HUES48 (cell line): ENCODE measurements at regions not wholly inside any gene's neighbourhood (a gene's known extent, or its start where the extent isn't known, plus 50 kb on each side); places are given as distances from the start of the nearest gene placed in this dataset.
A peak's percentile ranks its signal among the peaks of the same experiment; 100 is the strongest.

Experiments used
- H3K27ac ChIP-seq: one replicate; pipeline ENCODE4 v1.7.0; 2013; ENCODE audit warnings: low read depth, low read length, inconsistent platforms
- H3K27me3 ChIP-seq: 2 replicates; pipeline ENCODE4 v1.6.1; 2013; ENCODE audit warnings: mild to moderate bottlenecking, low read length; ENCODE audit not compliant: control insufficient read depth, insufficient read depth
- H3K36me3 ChIP-seq: 2 replicates; pipeline ENCODE4 v1.6.1; 2013; ENCODE audit warnings: low read length; ENCODE audit not compliant: control insufficient read depth, insufficient read depth
- H3K4me1 ChIP-seq: 2 replicates; pipeline ENCODE4 v1.6.1; 2013; ENCODE audit warnings: mild to moderate bottlenecking, low read length; ENCODE audit not compliant: control insufficient read depth, insufficient read depth
- H3K4me3 ChIP-seq: 2 replicates; pipeline ENCODE4 v1.5.1; 2013; ENCODE audit warnings: mild to moderate bottlenecking, low read depth, low read length
- H3K9ac ChIP-seq: 2 replicates; pipeline ENCODE4 v1.6.1; 2013; ENCODE audit warnings: mild to moderate bottlenecking, low read depth, low read length, moderate library complexity
- H3K9me3 ChIP-seq: 2 replicates; pipeline ENCODE4 v1.6.1; 2013; ENCODE audit warnings: low read length; ENCODE audit not compliant: control insufficient read depth, insufficient read depth

- no peaks in the 10 kb centered on the region for H3K36me3 ChIP-seq
- H3K4me1 ChIP-seq, result peaks cover 21% of the 10 kb centered on the region
- no peak overlapping the region for H3K9ac ChIP-seq
- no peak overlapping the region for H3K27ac ChIP-seq
- no peak overlapping the region for H3K4me3 ChIP-seq
- 0 out of 2 replicates have a peak, but pooled peaks cover 2% of the 10 kb centered on the region for H3K9me3 ChIP-seq
- no peaks in the 10 kb centered on the region for H3K27me3 ChIP-seq
These were observed 108.7 kb upstream of the ATP6AP2 start for GRCh38 chrX:40471965-40472648.

- H3K9ac ChIP-seq, result no peak overlapping the region
- 0 out of 2 replicates have a peak, but pooled peaks cover 2% of the 10 kb centered on the region for H3K9me3 ChIP-seq
- peaks cover 21% of the 10 kb centered on the region for H3K4me1 ChIP-seq
These were observed 109.8 kb upstream of the ATP6AP2 start for GRCh38 chrX:40470830-40471429.

GRCh38 chrX:40469316-40469715, 111.5 kb upstream of the ATP6AP2 start:
- no peak overlapping the region for H3K27ac ChIP-seq
- no peaks in the 10 kb centered on the region for H3K27me3 ChIP-seq
- 0 out of 2 replicates have a peak, but pooled peaks cover 2% of the 10 kb centered on the region for H3K9me3 ChIP-seq
- peaks cover 17% of the 10 kb centered on the region for H3K4me1 ChIP-seq
- H3K4me3 ChIP-seq, result no peak overlapping the region
- H3K36me3 ChIP-seq, result no peaks in the 10 kb centered on the region
- no peak overlapping the region for H3K9ac ChIP-seq

More at GRCh38 chrX:40470830-40471429, 109.8 kb upstream of the ATP6AP2 start:
- Histone ChIP-seq H3K27ac (no peak overlapping the region), H3K36me3 (no peaks in the 10 kb centered on the region), H3K27me3 (no peaks in the 10 kb centered on the region), H3K4me3 (no peak overlapping the region)

GRCh38 chrX:40468033-40468846, 112.5 kb upstream of the ATP6AP2 start:
- no peak overlapping the region for H3K27ac ChIP-seq
- 0 out of 2 replicates have a peak, but pooled peaks cover 2% of the 10 kb centered on the region for H3K9me3 ChIP-seq
- no peaks in the 10 kb centered on the region for H3K36me3 ChIP-seq
- no peak overlapping the region for H3K4me3 ChIP-seq
- no peaks in the 10 kb centered on the region for H3K27me3 ChIP-seq
- peaks cover 10% of the 10 kb centered on the region for H3K4me1 ChIP-seq
- no peak overlapping the region for H3K9ac ChIP-seq

- Histone ChIP-seq H3K9ac (no peak overlapping the region), H3K36me3 (no peaks in the 10 kb centered on the region), H3K4me1 (peaks cover 7% of the 10 kb centered on the region; the same call in 1 of the 2 replicates), H3K27me3 (no peaks in the 10 kb centered on the region), H3K27ac (no peak overlapping the region), H3K4me3 (no peak overlapping the region), H3K9me3 (0 out of 2 replicates have a peak, but pooled peaks cover 5% of the 10 kb centered on the region)
These were observed 113.3 kb upstream of the ATP6AP2 start for GRCh38 chrX:40467454-40467853.

- Histone ChIP-seq H3K27me3 (no peaks in the 10 kb centered on the region), H3K9ac (no peak overlapping the region), H3K9me3 (peaks cover 6% of the 10 kb centered on the region; the same call in 1 of the 2 replicates), H3K4me1 (no peaks in the 10 kb centered on the region), H3K4me3 (no peak overlapping the region), H3K27ac (no peak overlapping the region), H3K36me3 (no peaks in the 10 kb centered on the region)
These were observed 114.8 kb upstream of the ATP6AP2 start for GRCh38 chrX:40465735-40466551.

- Histone ChIP-seq H3K9me3 (peaks cover 6% of the 10 kb centered on the region; the same call in 1 of the 2 replicates), H3K9ac (no peak overlapping the region), H3K4me1 (peaks cover 3% of the 10 kb centered on the region; the same call in 1 of the 2 replicates)
These were observed 118.0 kb upstream of the ATP6AP2 start for GRCh38 chrX:40462795-40463194.

GRCh38 chrX:40460926-40461325, 119.8 kb upstream of the ATP6AP2 start:
- H3K27ac ChIP-seq, result no peak overlapping the region
- H3K9ac ChIP-seq, result no peak overlapping the region
- peaks cover 6% of the 10 kb centered on the region; the same call in 1 of the 2 replicates for H3K9me3 ChIP-seq
- no peaks in the 10 kb centered on the region for H3K27me3 ChIP-seq
- peaks cover 3% of the 10 kb centered on the region; the same call in 1 of the 2 replicates for H3K4me1 ChIP-seq
- no peaks in the 10 kb centered on the region for H3K36me3 ChIP-seq
- no peak overlapping the region for H3K4me3 ChIP-seq

More at GRCh38 chrX:40462795-40463194, 118.0 kb upstream of the ATP6AP2 start:
- Histone ChIP-seq H3K36me3 (no peaks in the 10 kb centered on the region), H3K4me3 (no peak overlapping the region), H3K27ac (no peak overlapping the region), H3K27me3 (no peaks in the 10 kb centered on the region)

- Histone ChIP-seq H3K27me3 (no peaks in the 10 kb centered on the region), H3K36me3 (no peaks in the 10 kb centered on the region), H3K9me3 (peaks cover 11% of the 10 kb centered on the region), H3K4me3 (no peak overlapping the region), H3K27ac (peak overlapping the region; percentile 49), H3K4me1 (peaks cover 3% of the 10 kb centered on the region; the same call in 1 of the 2 replicates), H3K9ac (no peak overlapping the region)
These were observed 121.1 kb upstream of the ATP6AP2 start for GRCh38 chrX:40459571-40460158.

- Histone ChIP-seq H3K9ac (no peak overlapping the region), H3K4me3 (no peak overlapping the region), H3K36me3 (no peaks in the 10 kb centered on the region), H3K27me3 (no peaks in the 10 kb centered on the region), H3K4me1 (peaks cover 3% of the 10 kb centered on the region; the same call in 1 of the 2 replicates), H3K9me3 (peaks cover 12% of the 10 kb centered on the region), H3K27ac (no peak overlapping the region)
These were observed 123.4 kb upstream of the ATP6AP2 start for GRCh38 chrX:40457406-40457805.
